Thyroid gland (tissue), 4 donors: ENCODE measurements at regions not wholly inside any gene's neighbourhood (a gene's known extent, or its start where the extent isn't known, plus 50 kb on each side); places are given as distances from the start of the nearest gene placed in this dataset.

Experiments used
- DNase-seq, 2 donors: peaks; one replicate each; pipeline ENCODE4 v3.0.0-alpha.2; 2019
- H3K27ac ChIP-seq, 3 donors: fragments of 200-600 bp; sonication (generic); 1 replicate in 2 of 3; 2 replicates in 1 of 3; pipeline ENCODE4 v1.5.1; 2016 to 2019; ENCODE audit warnings: mild to moderate bottlenecking in 1 of 3, moderate library complexity in 1 of 3
- H3K27me3 ChIP-seq: fragments of 200-600 bp; sonication (generic); one replicate; pipeline ENCODE4 v1.5.1; 2019
- H3K36me3 ChIP-seq, 2 donors: fragments of 200-600 bp; sonication (generic); one replicate each; pipeline ENCODE4 v1.5.1; 2016 to 2019
- H3K4me1 ChIP-seq, 2 donors: fragments of 200-600 bp; sonication (generic); one replicate each; pipeline ENCODE4 v1.5.1; 2017 to 2019
- H3K4me3 ChIP-seq, 3 donors: fragments of 200-600 bp; sonication (generic); replicated peaks in 1 of 3; 1 replicate in 2 of 3; 2 replicates in 1 of 3; pipeline ENCODE4 v1.5.1; 2016; ENCODE audit warnings: mild to moderate bottlenecking in 1 of 3
- H3K9me3 ChIP-seq: fragments of 200-600 bp; sonication (generic); one replicate; pipeline ENCODE4 v1.5.1; 2017
- POLR2A ChIP-seq, 2 donors: fragments of 450-650 bp; IDR thresholded peaks; one replicate each; pipeline ENCODE4 v1.6.1; 2017; ENCODE audit warnings: antibody characterized with exemption in 2 of 2, mild to moderate bottlenecking in 2 of 2, moderate library complexity in 1 of 2
- WGBS, 2 donors: methylation state at CpG; one replicate each; pipeline ENCODE4 v1.1.5; 2017; 5-methylcytosine and 5-hydroxymethylcytosine counted together
- intact Hi-C: fragments of 100-400 bp; cut with DNase I; formaldehyde crosslinking; loops from one replicate; pipeline ENCODE4 v1.15.1; 2023
- TF ChIP-seq, protein P1 (sequence below), 6 experiments: fragments of 200-600 bp in 3 of 6; fragments of 450-650 bp in 3 of 6; sonication (generic) in 3 of 6; IDR thresholded peaks; one replicate each; pipeline ENCODE4 v1.5.1; 2016 to 2019; ENCODE audit warnings: antibody characterized with exemption in 6 of 6, mild to moderate bottlenecking in 2 of 6, inconsistent platforms in 1 of 6, moderate library complexity in 1 of 6

DNA sequence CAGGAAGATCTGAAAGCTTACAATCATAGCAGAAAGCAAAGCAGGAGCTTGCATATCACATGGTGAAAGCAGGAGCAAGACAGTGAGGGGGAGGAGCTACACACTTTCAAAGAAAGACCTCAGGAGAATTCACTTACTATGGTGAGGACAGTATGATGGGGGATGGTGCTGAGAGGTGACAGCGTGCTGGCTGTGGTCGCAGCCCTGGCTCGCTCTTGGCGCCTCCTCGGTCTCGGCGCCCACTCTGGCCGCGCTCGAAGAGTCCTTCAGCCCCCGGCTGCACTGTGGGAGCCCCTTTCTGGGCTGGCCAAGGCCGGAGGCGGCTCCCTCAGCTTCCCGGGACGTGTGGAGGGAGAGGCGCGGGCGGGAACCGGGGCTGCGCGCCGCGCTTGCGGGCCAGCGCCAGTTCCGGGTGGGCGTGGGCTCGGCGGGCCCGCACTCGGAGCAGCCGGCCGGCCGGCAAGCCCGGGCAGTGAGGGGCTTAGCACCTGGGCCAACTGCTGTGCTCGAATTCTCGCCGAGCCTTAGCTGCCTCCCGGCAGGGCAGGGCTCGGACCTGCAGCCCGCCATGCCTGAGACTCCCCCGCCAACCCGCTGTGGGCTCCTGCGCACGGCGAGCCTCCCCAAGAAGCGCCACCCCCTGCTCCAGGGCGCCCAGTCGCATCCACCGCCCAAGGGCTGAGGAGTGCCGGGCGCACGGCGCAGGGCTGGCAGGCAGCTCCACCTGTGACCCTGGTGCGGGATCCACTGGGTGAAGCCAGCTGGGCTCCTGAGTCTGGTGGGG is 131.9 kb upstream of the SPATS2L start:
- intact Hi-C loops: no loop called here
- no peak overlapping the region for H3K4me3 ChIP-seq
- no peaks in the 10 kb centered on the region for H3K36me3 ChIP-seq
- no peaks in the 10 kb centered on the region for H3K4me1 ChIP-seq
- no peak overlapping the region for H3K27ac ChIP-seq
- TF ChIP-seq, protein P1, sequence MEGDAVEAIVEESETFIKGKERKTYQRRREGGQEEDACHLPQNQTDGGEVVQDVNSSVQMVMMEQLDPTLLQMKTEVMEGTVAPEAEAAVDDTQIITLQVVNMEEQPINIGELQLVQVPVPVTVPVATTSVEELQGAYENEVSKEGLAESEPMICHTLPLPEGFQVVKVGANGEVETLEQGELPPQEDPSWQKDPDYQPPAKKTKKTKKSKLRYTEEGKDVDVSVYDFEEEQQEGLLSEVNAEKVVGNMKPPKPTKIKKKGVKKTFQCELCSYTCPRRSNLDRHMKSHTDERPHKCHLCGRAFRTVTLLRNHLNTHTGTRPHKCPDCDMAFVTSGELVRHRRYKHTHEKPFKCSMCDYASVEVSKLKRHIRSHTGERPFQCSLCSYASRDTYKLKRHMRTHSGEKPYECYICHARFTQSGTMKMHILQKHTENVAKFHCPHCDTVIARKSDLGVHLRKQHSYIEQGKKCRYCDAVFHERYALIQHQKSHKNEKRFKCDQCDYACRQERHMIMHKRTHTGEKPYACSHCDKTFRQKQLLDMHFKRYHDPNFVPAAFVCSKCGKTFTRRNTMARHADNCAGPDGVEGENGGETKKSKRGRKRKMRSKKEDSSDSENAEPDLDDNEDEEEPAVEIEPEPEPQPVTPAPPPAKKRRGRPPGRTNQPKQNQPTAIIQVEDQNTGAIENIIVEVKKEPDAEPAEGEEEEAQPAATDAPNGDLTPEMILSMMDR (IDR thresholded peaks at IDR 0.05): no peak
- no peak for TF ChIP-seq POLR2A (IDR thresholded peaks at IDR 0.05)
- no peak for DNase-seq
- H3K27me3 ChIP-seq: no peaks in the 10 kb centered on the region
- WGBS, 2 donors: 90 to 98% methylated on average over 2 to 30 of the region's 55 CpGs
- no peaks in the 10 kb centered on the region for H3K9me3 ChIP-seq

DNA sequence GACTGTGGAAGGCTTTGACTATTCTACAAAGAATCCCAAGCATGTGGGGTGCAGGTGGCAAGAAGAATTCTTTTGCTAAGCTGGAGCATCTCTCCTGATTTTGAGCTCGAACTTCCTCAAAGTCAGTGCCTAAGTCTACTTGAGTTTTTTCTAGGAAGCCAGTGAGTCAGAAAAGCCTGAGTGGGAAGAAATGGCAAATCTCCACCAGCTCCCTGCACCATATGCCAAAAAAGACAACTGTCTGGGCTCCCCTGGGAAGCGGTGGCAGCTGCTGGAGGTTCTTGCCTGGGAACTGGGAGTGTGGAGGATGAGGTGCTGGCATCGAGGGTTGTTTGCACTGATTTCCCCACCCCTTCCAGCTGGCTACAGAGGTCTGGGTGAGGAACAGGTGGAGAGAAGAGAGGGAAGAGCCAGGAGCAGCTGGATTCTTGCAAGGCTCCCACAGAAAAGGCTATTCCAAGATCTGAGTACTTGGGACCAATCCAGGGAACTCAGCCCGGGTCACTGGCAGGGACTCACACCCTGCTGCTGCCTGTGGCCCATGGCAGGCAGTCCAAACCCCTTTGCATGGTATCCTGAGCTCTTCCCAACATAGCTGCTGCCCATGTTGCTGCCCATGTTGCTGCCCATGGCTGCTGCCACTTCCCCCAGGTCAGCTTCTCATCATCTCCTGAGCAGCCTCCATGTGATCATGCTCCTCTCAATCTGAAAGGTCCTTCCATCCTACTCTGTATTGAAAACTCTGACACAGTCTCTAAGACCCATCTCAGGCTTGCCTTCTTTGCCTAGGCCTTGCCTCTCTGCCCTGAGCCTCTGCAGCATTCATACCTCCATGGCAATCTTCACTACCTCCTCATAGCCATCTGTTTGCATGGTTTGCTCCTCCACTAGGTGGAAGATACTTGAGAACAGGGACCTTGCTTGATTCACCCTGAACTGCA is 128.3 kb upstream of the SPATS2L start:
- Histone ChIP-seq H3K27ac (no peak overlapping the region), H3K36me3 (no peaks in the 10 kb centered on the region), H3K9me3 (no peaks in the 10 kb centered on the region), H3K27me3 (no peaks in the 10 kb centered on the region), H3K4me3 (no peak overlapping the region), H3K4me1 (no peaks in the 10 kb centered on the region)
- DNase-seq: no peak
- intact Hi-C loops: no loop called here
- TF ChIP-seq, protein P1 (IDR thresholded peaks at IDR 0.05): no peak
- TF ChIP-seq POLR2A (IDR thresholded peaks at IDR 0.05): no peak
- WGBS, 2 donors: 17 to 50% methylated on average over 4 of the region's 4 CpGs

DNA sequence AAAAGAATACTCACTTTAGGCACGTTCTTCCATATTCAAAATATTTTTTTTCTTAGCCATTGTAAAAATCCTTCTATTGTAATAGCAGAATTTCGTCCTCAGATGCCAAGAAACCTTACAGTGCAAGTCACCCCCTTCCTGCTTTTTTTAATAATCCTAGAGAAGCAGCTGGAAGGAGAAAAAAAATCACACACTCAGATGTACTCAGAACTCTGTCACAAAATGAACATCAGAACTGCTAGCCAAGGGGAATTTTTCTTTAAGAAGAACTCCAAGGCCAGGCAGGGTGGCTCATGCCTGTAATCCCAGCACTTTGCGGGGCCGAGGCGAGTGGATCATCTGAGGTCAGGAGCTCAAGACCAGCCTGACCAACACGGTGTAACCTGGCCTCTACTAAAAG is 127.3 kb upstream of the SPATS2L start:
- Histone ChIP-seq H3K9me3 (no peaks in the 10 kb centered on the region), H3K36me3 (no peaks in the 10 kb centered on the region), H3K4me1 (no peaks in the 10 kb centered on the region), H3K4me3 (no peak overlapping the region), H3K27me3 (no peaks in the 10 kb centered on the region), H3K27ac (no peak overlapping the region)
- intact Hi-C loops: no loop called here
- no peak for TF ChIP-seq POLR2A (IDR thresholded peaks at IDR 0.05)
- TF ChIP-seq, protein P1 (IDR thresholded peaks at IDR 0.05): no peak
- WGBS, 2 donors: 62 to 75% methylated on average over 6 of the region's 6 CpGs
- no peak for DNase-seq

DNA sequence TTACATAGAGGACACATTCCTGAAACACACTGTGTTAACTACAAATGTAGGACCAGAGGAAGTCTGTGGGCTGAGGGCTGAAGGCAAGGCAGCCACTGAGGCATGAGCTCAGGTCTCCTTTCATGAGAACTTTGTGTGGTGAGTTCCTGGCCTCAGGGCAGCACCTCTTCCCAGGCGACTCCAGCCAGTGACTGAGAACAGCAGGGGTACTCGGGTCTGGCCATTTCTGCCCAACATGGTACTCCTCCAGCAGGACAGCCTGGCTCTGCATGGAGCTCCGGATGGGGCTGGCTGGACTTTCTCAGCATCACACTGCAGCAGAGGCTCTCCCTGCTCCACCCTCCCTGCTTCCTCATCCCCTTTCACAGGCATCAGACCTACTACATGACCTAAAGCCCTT is 125.5 kb upstream of the SPATS2L start:
- no peak overlapping the region for H3K27ac ChIP-seq
- TF ChIP-seq, protein P1 (IDR thresholded peaks at IDR 0.05): no peak
- no peak for TF ChIP-seq POLR2A (IDR thresholded peaks at IDR 0.05)
- H3K27me3 ChIP-seq: no peaks in the 10 kb centered on the region
- H3K36me3 ChIP-seq: no peaks in the 10 kb centered on the region
- DNase-seq: no peak
- intact Hi-C loops: no loop called here
- no peak overlapping the region for H3K4me3 ChIP-seq
- WGBS, 2 donors: 83 to 88% methylated on average over 3 of the region's 3 CpGs
- no peaks in the 10 kb centered on the region for H3K4me1 ChIP-seq
- no peaks in the 10 kb centered on the region for H3K9me3 ChIP-seq

DNA sequence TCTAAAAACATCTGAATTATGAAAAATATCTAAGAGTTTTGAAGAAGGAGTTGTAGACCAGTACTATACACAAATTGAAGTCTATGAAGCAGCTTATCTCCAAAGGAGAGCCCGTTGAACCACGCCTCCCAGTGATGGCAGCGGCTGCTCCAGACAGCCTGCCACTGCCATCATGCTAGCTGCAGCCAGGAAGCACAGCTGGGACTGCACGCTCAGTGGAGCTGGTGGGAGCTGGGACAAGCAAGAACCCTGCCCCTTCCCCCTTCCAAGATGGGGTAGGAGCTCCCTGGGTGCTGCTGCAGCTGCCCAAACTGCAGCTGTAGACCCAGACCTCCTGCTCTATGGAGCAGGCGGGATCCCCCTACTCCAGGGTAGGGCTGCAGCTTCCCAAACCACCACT is 124.7 kb upstream of the SPATS2L start:
- intact Hi-C loops: no loop called here
- TF ChIP-seq, protein P1 (IDR thresholded peaks at IDR 0.05): no peak
- TF ChIP-seq POLR2A (IDR thresholded peaks at IDR 0.05): no peak
- no peaks in the 10 kb centered on the region for H3K4me1 ChIP-seq
- no peaks in the 10 kb centered on the region for H3K27me3 ChIP-seq
- H3K9me3 ChIP-seq: no peaks in the 10 kb centered on the region
- no peak for DNase-seq
- no peaks in the 10 kb centered on the region for H3K36me3 ChIP-seq
- H3K27ac ChIP-seq: no peak overlapping the region
- H3K4me3 ChIP-seq: no peak overlapping the region
- 81 to 94% methylated on average over 4 to 5 of the region's 5 CpGs for WGBS, 2 donors
